Cardiac fibroblast (primary cell): ENCODE measurements at regions not wholly inside any gene's neighbourhood (a gene's known extent, or its start where the extent isn't known, plus 50 kb on each side); places are given as distances from the start of the nearest gene placed in this dataset.

Source experiments
- DNase-seq, 2 donors: peaks; one replicate each; pipeline versions ENCODE4 v3.0.0 to v3.0.0-alpha.2; 2010; ENCODE audit warnings: low read depth in 2 of 2
- H3K4me3 ChIP-seq, 2 donors: replicated peaks in 1 of 2; 1 replicate in 1 of 2; 2 replicates in 1 of 2; pipeline ENCODE4 v1.5.1; 2011; ENCODE audit warnings: low read depth in 2 of 2, low read length in 2 of 2, mild to moderate bottlenecking in 2 of 2, moderate library complexity in 1 of 2
- CTCF ChIP-seq: IDR thresholded peaks from one replicate; pipeline ENCODE4 v1.5.1; 2011; ENCODE audit warnings: low read depth, mild to moderate bottlenecking, low read length, inconsistent platforms

GRCh38 chr15:61309617-61310016 lies 80.5 kb upstream of the RORA start:
- no peak overlapping the region for H3K4me3 ChIP-seq
- DNase-seq, result no peak
- no peak for TF ChIP-seq CTCF

GRCh38 chr15:61309031-61309511 lies 80.0 kb upstream of the RORA start:
- H3K4me3 ChIP-seq, result no peak overlapping the region
- no peak for DNase-seq
- TF ChIP-seq CTCF, result no peak

DNA sequence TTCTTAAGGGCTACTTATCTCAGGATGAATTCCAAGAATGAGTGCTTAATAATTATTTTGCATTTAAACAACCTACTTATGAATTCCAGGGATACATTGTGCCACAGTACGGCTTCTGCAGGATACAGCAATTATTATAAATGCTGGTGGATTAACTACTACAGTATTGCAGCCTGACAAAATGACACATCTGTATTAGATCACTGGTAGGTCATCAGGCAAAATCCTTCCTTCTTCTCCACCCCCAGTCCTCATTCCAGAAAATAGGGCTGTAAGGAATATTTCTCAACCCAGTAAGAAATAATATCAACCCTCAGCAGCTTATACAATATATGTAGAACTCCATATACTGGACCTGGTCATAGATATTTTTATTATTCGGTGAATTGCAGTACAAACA lies 79.3 kb upstream of the RORA start:
- no peak for DNase-seq
- no peak for TF ChIP-seq CTCF
- H3K4me3 ChIP-seq, result no peak overlapping the region

DNA sequence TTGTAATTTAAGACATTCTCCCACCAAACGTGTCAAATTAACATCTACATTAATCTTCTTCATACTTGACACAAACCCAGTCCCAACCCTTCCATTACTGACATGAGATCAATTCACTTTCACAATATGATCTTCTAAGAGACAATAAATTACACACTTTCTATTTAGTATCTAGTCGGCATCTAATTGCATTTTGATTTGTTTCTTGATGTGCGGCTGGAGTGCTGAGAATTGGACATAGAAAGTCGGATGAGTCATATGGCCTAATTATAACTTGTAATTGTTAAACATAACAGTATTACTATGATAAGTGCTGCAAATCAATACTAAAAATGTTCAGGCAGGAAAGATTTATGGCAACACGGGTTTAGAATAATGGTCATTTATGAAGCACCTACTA lies 78.4 kb upstream of the RORA start:
- no peak for TF ChIP-seq CTCF
- H3K4me3 ChIP-seq, result no peak overlapping the region
- DNase-seq, result no peak

- TF ChIP-seq CTCF, result no peak
- no peak for DNase-seq
- no peak overlapping the region for H3K4me3 ChIP-seq
Observed at GRCh38 chr15:61301701-61302100, 72.6 kb upstream of the RORA start.

GRCh38 chr15:61299075-61299763 lies 70.1 kb upstream of the RORA start:
- no peak for DNase-seq
- no peak for TF ChIP-seq CTCF
- H3K4me3 ChIP-seq, result no peak overlapping the region

DNA sequence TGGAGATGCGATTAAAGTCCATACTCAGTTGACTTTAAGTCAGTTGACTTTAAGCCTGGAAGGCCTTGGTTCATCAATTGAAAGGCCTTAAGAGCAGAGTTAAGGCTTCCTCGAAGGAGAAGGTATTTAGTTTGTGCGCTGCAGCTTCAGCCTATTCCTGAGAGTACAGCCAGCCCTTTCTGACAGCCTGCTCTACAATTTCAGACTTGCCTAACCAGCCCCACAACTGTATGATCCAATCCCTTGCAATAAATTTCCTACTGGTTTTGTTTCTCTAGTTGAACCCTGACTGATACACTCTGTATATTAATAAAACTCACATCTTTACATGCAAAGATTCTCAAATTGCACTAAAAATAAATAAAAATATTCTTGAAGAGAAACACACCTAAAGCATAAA lies 66.1 kb upstream of the RORA start:
- DNase-seq, result no peak
- no peak overlapping the region for H3K4me3 ChIP-seq
- no peak for TF ChIP-seq CTCF
